T-cell (primary cell): ENCODE measurements at regions not wholly inside any gene's neighbourhood (a gene's known extent, or its start where the extent isn't known, plus 50 kb on each side); places are given as distances from the start of the nearest gene placed in this dataset.

Experiments
- ATAC-seq, 4 experiments: fragments of 200-7000 bp in 3 of 4; fragments of 150-1000 bp in 1 of 4; cut with Tn5 transposase; replicated peaks in 1 of 4; 1 replicate in 3 of 4; 2 replicates in 1 of 4; pipeline ENCODE4 v1.10.0; 2021; ENCODE audit warnings: moderate library complexity in 3 of 4, mild to moderate bottlenecking in 2 of 4, moderate number of reproducible peaks in 1 of 4
- CTCF ChIA-PET, 2 donors: fragments of 300-600 bp; sonication (Branson Sonifier 250); formaldehyde crosslinking; loops; one replicate each; lab custom pipeline; 2022; ENCODE audit warnings: antibody characterized with exemption in 2 of 2; lab: Charles Lee
- POLR2A ChIA-PET, 2 donors: fragments of 300-600 bp; sonication (Branson Sonifier 250); formaldehyde crosslinking; loops; one replicate each; lab custom pipeline; 2022; ENCODE audit warnings: antibody characterized with exemption in 2 of 2; lab: Charles Lee
- DNase-seq, 35 experiments: peaks; one replicate each; pipeline versions ENCODE4 v3.0.0 to v3.0.0-alpha.2; 2013 to 2023
- H3K27ac ChIP-seq: one replicate; pipeline ENCODE4 v1.5.1; 2013; ENCODE audit warnings: low read length
- H3K27me3 ChIP-seq, 2 experiments: replicated peaks in 1 of 2; 1 replicate in 1 of 2; 2 replicates in 1 of 2; pipeline versions ENCODE4 v1.6.1 to v1.7.0; 2013; ENCODE audit warnings: low read length in 1 of 2, mixed read lengths in 1 of 2; ENCODE audit not compliant: control insufficient read depth in 2 of 2, insufficient read depth in 2 of 2; ENCODE audit errors: extremely low read depth in 1 of 2
- H3K36me3 ChIP-seq, 2 donors: 1 replicate in 1 of 2; 2 replicates in 1 of 2; pipeline versions ENCODE4 v1.6.1 to v1.7.0; 2013; ENCODE audit warnings: low read length in 1 of 2; ENCODE audit not compliant: control insufficient read depth in 2 of 2, insufficient read depth in 1 of 2; ENCODE audit errors: extremely low read depth in 1 of 2
- H3K4me1 ChIP-seq, 2 experiments: 1 replicate in 1 of 2; 2 replicates in 1 of 2; pipeline versions ENCODE4 v1.6.1 to v1.7.0; 2013; ENCODE audit warnings: low read length in 2 of 2, mixed read lengths in 1 of 2; ENCODE audit not compliant: insufficient read depth in 2 of 2, control insufficient read depth in 1 of 2; ENCODE audit errors: extremely low read depth in 1 of 2
- H3K4me3 ChIP-seq, 2 donors: 1 replicate in 1 of 2; 2 replicates in 1 of 2; pipeline versions ENCODE4 v1.5.1 to v1.7.0; 2013; ENCODE audit warnings: mild to moderate bottlenecking in 2 of 2, low read length in 1 of 2, moderate library complexity in 1 of 2; ENCODE audit not compliant: control insufficient read depth in 1 of 2; ENCODE audit errors: extremely low read depth in 1 of 2
- H3K9me3 ChIP-seq: 2 replicates; pipeline ENCODE4 v1.7.0; 2013
- H3K27ac Mint-ChIP-seq, 2 donors: one replicate each; pipeline ENCODE4 v1.8.0; 2020 to 2021; ENCODE audit warnings: mild to moderate bottlenecking in 2 of 2, mixed read lengths in 2 of 2
- H3K27me3 Mint-ChIP-seq, 2 donors: one replicate each; pipeline ENCODE4 v1.8.0; 2021 to 2022; ENCODE audit warnings: mixed read lengths in 2 of 2
- H3K36me3 Mint-ChIP-seq: one replicate; pipeline ENCODE4 v1.8.0; 2021; ENCODE audit warnings: mixed read lengths
- H3K4me1 Mint-ChIP-seq, 3 donors: one replicate each; pipeline ENCODE4 v1.8.0; 2020 to 2022; ENCODE audit warnings: mixed read lengths in 3 of 3, mild to moderate bottlenecking in 1 of 3
- H3K4me3 Mint-ChIP-seq, 3 donors: one replicate each; pipeline ENCODE4 v1.8.0; 2020 to 2022; ENCODE audit warnings: mild to moderate bottlenecking in 3 of 3, mixed read lengths in 3 of 3, moderate library complexity in 3 of 3
- H3K9me3 Mint-ChIP-seq, 3 donors: one replicate each; pipeline ENCODE4 v1.8.0; 2020 to 2022; ENCODE audit warnings: mixed read lengths in 3 of 3
- WGBS: methylation state at CpG from one replicate; pipeline ENCODE4 v1.1.5; 2013; ENCODE audit warnings: missing lambda C conversion rate; ENCODE audit not compliant: insufficient coverage; 5-methylcytosine and 5-hydroxymethylcytosine counted together

GRCh38 chr2:16485251-16485650, 180.4 kb downstream of the CYRIA start:
- Mint-ChIP-seq H3K36me3 (no peaks in the 10 kb centered on the region), H3K27me3 (peaks cover 6 to 14% of the 10 kb centered on the region in 2 donors), H3K4me1 (no peaks in the 10 kb centered on the region), H3K4me3 (no peak overlapping the region), H3K27ac (no peak overlapping the region), H3K9me3 (no peaks in the 10 kb centered on the region)
- no CpG with 5 or more reads among the region's 2 CpGs for WGBS
- ChIA-PET POLR2A (no interaction called here), CTCF (no interaction called here)
- no peaks in the 10 kb centered on the region for H3K9me3 ChIP-seq
- no peaks in the 10 kb centered on the region for H3K36me3 ChIP-seq
- DNase-seq = no peak
- H3K4me3 ChIP-seq = no peak overlapping the region
- H3K27me3 ChIP-seq = peaks cover 0 to 4% of the 10 kb centered on the region in 2 experiments
- no peak for ATAC-seq
- H3K27ac ChIP-seq = no peak overlapping the region
- H3K4me1 ChIP-seq = no peaks in the 10 kb centered on the region

GRCh38 chr2:16482460-16482859, 183.2 kb downstream of the CYRIA start:
- no peaks in the 10 kb centered on the region for H3K9me3 Mint-ChIP-seq
- Histone ChIP-seq H3K4me1 (no peaks in the 10 kb centered on the region), H3K36me3 (no peaks in the 10 kb centered on the region), H3K4me3 (no peak overlapping the region), H3K27me3 (peaks cover 0 to 4% of the 10 kb centered on the region in 2 experiments), H3K9me3 (no peaks in the 10 kb centered on the region), H3K27ac (no peak overlapping the region)
- POLR2A ChIA-PET = no interaction called here
- H3K36me3 Mint-ChIP-seq = no peaks in the 10 kb centered on the region
- peaks cover 2 to 6% of the 10 kb centered on the region in 2 donors for H3K27me3 Mint-ChIP-seq
- H3K4me3 Mint-ChIP-seq = no peak overlapping the region
- CTCF ChIA-PET = no interaction called here
- 22% methylated on average over 1 of the region's 5 CpGs for WGBS
- H3K27ac Mint-ChIP-seq = no peak overlapping the region
- no peak for DNase-seq
- no peak for ATAC-seq
- H3K4me1 Mint-ChIP-seq = no peaks in the 10 kb centered on the region

- H3K27me3 ChIP-seq = peaks cover 0 to 4% of the 10 kb centered on the region in 2 experiments
- no peaks in the 10 kb centered on the region for H3K36me3 Mint-ChIP-seq
- no peaks in the 10 kb centered on the region for H3K4me1 Mint-ChIP-seq
- CTCF ChIA-PET = no interaction called here
- ATAC-seq = no peak
- POLR2A ChIA-PET = no interaction called here
- DNase-seq = no peak
- peaks cover 2 to 6% of the 10 kb centered on the region in 2 donors for H3K27me3 Mint-ChIP-seq
- H3K36me3 ChIP-seq = no peaks in the 10 kb centered on the region
- H3K4me3 Mint-ChIP-seq = no peak overlapping the region
- 80% methylated on average over 1 of the region's 1 CpG for WGBS
- H3K27ac Mint-ChIP-seq = no peak overlapping the region
- H3K9me3 ChIP-seq = no peaks in the 10 kb centered on the region
- no peak overlapping the region for H3K4me3 ChIP-seq
- H3K9me3 Mint-ChIP-seq = no peaks in the 10 kb centered on the region
- H3K4me1 ChIP-seq = no peaks in the 10 kb centered on the region
- H3K27ac ChIP-seq = no peak overlapping the region
Measured at GRCh38 chr2:16481351-16481750, 184.3 kb downstream of the CYRIA start.

GRCh38 chr2:16479721-16480120, 185.9 kb downstream of the CYRIA start:
- Histone ChIP-seq H3K4me1 (no peaks in the 10 kb centered on the region), H3K27ac (no peak overlapping the region), H3K36me3 (no peaks in the 10 kb centered on the region), H3K9me3 (no peaks in the 10 kb centered on the region), H3K4me3 (no peak overlapping the region), H3K27me3 (peaks cover 0 to 4% of the 10 kb centered on the region in 2 experiments)
- no peaks in the 10 kb centered on the region for H3K4me1 Mint-ChIP-seq
- no peak overlapping the region for H3K4me3 Mint-ChIP-seq
- H3K36me3 Mint-ChIP-seq = no peaks in the 10 kb centered on the region
- peaks cover 2 to 3% of the 10 kb centered on the region in 2 donors for H3K27me3 Mint-ChIP-seq
- no peaks in the 10 kb centered on the region for H3K9me3 Mint-ChIP-seq
- ATAC-seq (no peak), DNase-seq (no peak)
- ChIA-PET CTCF (no interaction called here), POLR2A (no interaction called here)
- no peak overlapping the region for H3K27ac Mint-ChIP-seq

- DNase-seq (no peak), ATAC-seq (no peak)
- Mint-ChIP-seq H3K27ac (no peak overlapping the region), H3K4me1 (no peaks in the 10 kb centered on the region), H3K4me3 (no peak overlapping the region), H3K27me3 (peaks cover 2 to 6% of the 10 kb centered on the region in 2 donors), H3K9me3 (no peaks in the 10 kb centered on the region), H3K36me3 (no peaks in the 10 kb centered on the region)
- no peak overlapping the region for H3K4me3 ChIP-seq
- no peaks in the 10 kb centered on the region for H3K36me3 ChIP-seq
- ChIA-PET CTCF (interaction anchor here in 1 of 2 donors (0.5 kb wide), 1 partner anchor 212 kb away, joined by 3 read pairs; no protein-coding TSS in a partner anchor), POLR2A (no interaction called here)
- H3K27ac ChIP-seq = no peak overlapping the region
- no peaks in the 10 kb centered on the region for H3K9me3 ChIP-seq
- no peaks in the 10 kb centered on the region for H3K4me1 ChIP-seq
- H3K27me3 ChIP-seq = no peaks in the 10 kb centered on the region
Measured at GRCh38 chr2:16478434-16479210, 187.0 kb downstream of the CYRIA start.

GRCh38 chr2:16477648-16478047, 188.0 kb downstream of the CYRIA start:
- ATAC-seq = no peak
- Histone ChIP-seq H3K4me1 (no peaks in the 10 kb centered on the region), H3K27me3 (no peaks in the 10 kb centered on the region), H3K36me3 (no peaks in the 10 kb centered on the region), H3K4me3 (no peak overlapping the region), H3K9me3 (no peaks in the 10 kb centered on the region), H3K27ac (no peak overlapping the region)
- H3K27me3 Mint-ChIP-seq = peaks cover 0 to 7% of the 10 kb centered on the region in 2 donors
- POLR2A ChIA-PET = no interaction called here
- no peak overlapping the region for H3K4me3 Mint-ChIP-seq
- CTCF ChIA-PET = no interaction called here
- no peak for DNase-seq
- H3K9me3 Mint-ChIP-seq = no peaks in the 10 kb centered on the region
- no peaks in the 10 kb centered on the region for H3K4me1 Mint-ChIP-seq
- no peaks in the 10 kb centered on the region for H3K36me3 Mint-ChIP-seq
- H3K27ac Mint-ChIP-seq = no peak overlapping the region

GRCh38 chr2:16476866-16477265, 188.8 kb downstream of the CYRIA start:
- DNase-seq = no peak
- no peaks in the 10 kb centered on the region for H3K36me3 Mint-ChIP-seq
- ATAC-seq = no peak

More at GRCh38 chr2:16476866-16477265, 188.8 kb downstream of the CYRIA start:
- Mint-ChIP-seq H3K9me3 (no peaks in the 10 kb centered on the region), H3K4me1 (no peaks in the 10 kb centered on the region), H3K4me3 (no peak overlapping the region), H3K27me3 (peaks cover 0 to 4% of the 10 kb centered on the region in 2 donors), H3K27ac (no peak overlapping the region)
- Histone ChIP-seq H3K4me3 (no peak overlapping the region), H3K36me3 (no peaks in the 10 kb centered on the region), H3K27ac (no peak overlapping the region), H3K9me3 (no peaks in the 10 kb centered on the region), H3K4me1 (no peaks in the 10 kb centered on the region), H3K27me3 (no peaks in the 10 kb centered on the region)
- no CpG with 5 or more reads among the region's 2 CpGs for WGBS
- ChIA-PET CTCF (no interaction called here), POLR2A (no interaction called here)
